Endodermal cell (in vitro differentiated cells): ENCODE measurements at regions not wholly inside any gene's neighbourhood (a gene's known extent, or its start where the extent isn't known, plus 50 kb on each side); places are given as distances from the start of the nearest gene placed in this dataset.

Experiments
- DNase-seq: peaks from one replicate; pipeline ENCODE4 v3.0.0-alpha.2; 2017
- H3K27ac ChIP-seq: 2 replicates; pipeline ENCODE4 v1.5.1; 2013; ENCODE audit warnings: mild to moderate bottlenecking, low read depth, low read length, moderate library complexity
- H3K27me3 ChIP-seq: 2 replicates; pipeline ENCODE4 v1.6.1; 2013; ENCODE audit warnings: mild to moderate bottlenecking, low read length, moderate library complexity; ENCODE audit not compliant: insufficient read depth, control insufficient read depth, poor library complexity, severe bottlenecking
- H3K36me3 ChIP-seq: 2 replicates; pipeline ENCODE4 v1.7.0; 2013; ENCODE audit warnings: mild to moderate bottlenecking, low read length, moderate library complexity; ENCODE audit not compliant: control insufficient read depth, insufficient read depth
- H3K4me1 ChIP-seq: one replicate; pipeline ENCODE4 v1.7.0; 2013; ENCODE audit warnings: low read length; ENCODE audit not compliant: control insufficient read depth, insufficient read depth
- H3K4me3 ChIP-seq: 2 replicates; pipeline ENCODE4 v1.5.1; 2013; ENCODE audit warnings: mild to moderate bottlenecking, low read length, moderate library complexity
- H3K9ac ChIP-seq: 2 replicates; pipeline ENCODE4 v1.6.1; 2013; ENCODE audit warnings: mild to moderate bottlenecking, low read length, moderate library complexity; ENCODE audit not compliant: poor library complexity, severe bottlenecking; ENCODE audit errors: extremely low read depth
- H3K9me3 ChIP-seq: 2 replicates; pipeline ENCODE4 v1.6.1; 2013; ENCODE audit warnings: mild to moderate bottlenecking, low read length, moderate library complexity; ENCODE audit not compliant: control insufficient read depth
- H3K27ac Mint-ChIP-seq: 2 replicates; pipeline ENCODE4 v1.8.0; 2020; ENCODE audit warnings: mixed read lengths
- H3K27me3 Mint-ChIP-seq: 2 replicates; pipeline ENCODE4 v1.8.0; 2021; ENCODE audit warnings: mild to moderate bottlenecking, mixed read lengths; ENCODE audit not compliant: insufficient read depth
- H3K36me3 Mint-ChIP-seq: 2 replicates; pipeline ENCODE4 v1.8.0; 2020; ENCODE audit warnings: low read depth, mixed read lengths
- H3K4me1 Mint-ChIP-seq: 2 replicates; pipeline ENCODE4 v1.8.0; 2020; ENCODE audit warnings: mixed read lengths
- H3K4me3 Mint-ChIP-seq: 2 replicates; pipeline ENCODE4 v1.8.0; 2020; ENCODE audit warnings: mild to moderate bottlenecking, moderate library complexity, mixed read lengths
- H3K9me3 Mint-ChIP-seq: 2 replicates; pipeline ENCODE4 v1.8.0; 2020; ENCODE audit warnings: mild to moderate bottlenecking, mixed read lengths
- CTCF ChIP-seq: fragments of 200-600 bp; sonication (generic); conservative IDR thresholded peaks from 2 replicates; pipeline ENCODE4 v1.5.0; 2021; ENCODE audit warnings: antibody characterized with exemption, mild to moderate bottlenecking
- WGBS, 2 experiments: methylation state at CpG; one replicate each; pipeline versions ENCODE4 v1.1.5 to v1.1.7; 2013; ENCODE audit warnings: missing lambda C conversion rate in 2 of 2, mixed read lengths in 1 of 2; ENCODE audit not compliant: insufficient coverage in 1 of 2, insufficient read length in 1 of 2; 5-methylcytosine and 5-hydroxymethylcytosine counted together

GRCh38 chr22:49515475-49515874, 312.2 kb downstream of the BRD1 start:
- no peaks in the 10 kb centered on the region for H3K4me1 ChIP-seq
- Mint-ChIP-seq H3K27me3 (no peaks in the 10 kb centered on the region), H3K36me3 (no peaks in the 10 kb centered on the region), H3K9me3 (peaks cover 16% of the 10 kb centered on the region), H3K27ac (no peak overlapping the region), H3K4me1 (peaks cover 17% of the 10 kb centered on the region), H3K4me3 (no peak overlapping the region)
- TF ChIP-seq CTCF = peak; percentile 62
- WGBS, 2 experiments = 92 to 93% methylated on average over 8 to 11 of the region's 11 CpGs
- peak; percentile 49 for DNase-seq
- no peaks in the 10 kb centered on the region for H3K36me3 ChIP-seq
- no peaks in the 10 kb centered on the region for H3K27me3 ChIP-seq
- H3K4me3 ChIP-seq = no peak overlapping the region
- no peak overlapping the region for H3K27ac ChIP-seq
- no peak overlapping the region for H3K9ac ChIP-seq
- peaks cover 6% of the 10 kb centered on the region for H3K9me3 ChIP-seq

GRCh38 chr22:49514641-49515040, 313.0 kb downstream of the BRD1 start:
- H3K4me1 Mint-ChIP-seq = peaks cover 17% of the 10 kb centered on the region
- H3K4me3 ChIP-seq = no peak overlapping the region
- H3K36me3 ChIP-seq = no peaks in the 10 kb centered on the region
- no peaks in the 10 kb centered on the region for H3K27me3 Mint-ChIP-seq
- peak overlapping the region; percentile 54 for H3K27ac ChIP-seq
- no peaks in the 10 kb centered on the region for H3K4me1 ChIP-seq
- no peak for TF ChIP-seq CTCF
- no peaks in the 10 kb centered on the region for H3K36me3 Mint-ChIP-seq
- peaks cover 17% of the 10 kb centered on the region for H3K9me3 Mint-ChIP-seq
- DNase-seq = peak; percentile 34
- H3K27ac Mint-ChIP-seq = no peak overlapping the region
- H3K27me3 ChIP-seq = no peaks in the 10 kb centered on the region
- H3K9ac ChIP-seq = no peak overlapping the region
- peaks cover 6% of the 10 kb centered on the region for H3K9me3 ChIP-seq
- no peak overlapping the region for H3K4me3 Mint-ChIP-seq
- 90 to 92% methylated on average over 6 to 10 of the region's 10 CpGs for WGBS, 2 experiments

- Histone ChIP-seq H3K27me3 (no peaks in the 10 kb centered on the region), H3K36me3 (no peaks in the 10 kb centered on the region), H3K27ac (no peak overlapping the region), H3K4me3 (no peak overlapping the region), H3K9me3 (peaks cover 6% of the 10 kb centered on the region), H3K4me1 (no peaks in the 10 kb centered on the region), H3K9ac (no peak overlapping the region)
- 94 to 96% methylated on average over 11 of the region's 11 CpGs for WGBS, 2 experiments
- H3K4me1 Mint-ChIP-seq = peaks cover 17% of the 10 kb centered on the region
- peak; percentile 23 for DNase-seq
- H3K4me3 Mint-ChIP-seq = no peak overlapping the region
- peaks cover 16% of the 10 kb centered on the region for H3K9me3 Mint-ChIP-seq
- no peaks in the 10 kb centered on the region for H3K36me3 Mint-ChIP-seq
- no peaks in the 10 kb centered on the region for H3K27me3 Mint-ChIP-seq
- H3K27ac Mint-ChIP-seq = no peak overlapping the region
- TF ChIP-seq CTCF = no peak
These were observed 313.5 kb downstream of the BRD1 start for GRCh38 chr22:49514211-49514610.
